Astrocyte (in vitro differentiated cells and primary cell): ENCODE measurements at regions not wholly inside any gene's neighbourhood (a gene's known extent, or its start where the extent isn't known, plus 50 kb on each side); places are given as distances from the start of the nearest gene placed in this dataset.

Experiments used
- EZH2 ChIP-seq: IDR thresholded peaks from 2 replicates; pipeline ENCODE4 v1.6.1; 2012; ENCODE audit warnings: mild to moderate bottlenecking, low read length, inconsistent platforms; ENCODE audit not compliant: insufficient read depth
- TF ChIP-seq, protein P1 (sequence below): IDR thresholded peaks from 2 replicates; pipeline ENCODE4 v1.5.1; 2011; ENCODE audit warnings: low read depth, mild to moderate bottlenecking, inconsistent platforms, low read length, moderate library complexity; ENCODE audit not compliant: insufficient read depth

- TF ChIP-seq, protein P1, sequence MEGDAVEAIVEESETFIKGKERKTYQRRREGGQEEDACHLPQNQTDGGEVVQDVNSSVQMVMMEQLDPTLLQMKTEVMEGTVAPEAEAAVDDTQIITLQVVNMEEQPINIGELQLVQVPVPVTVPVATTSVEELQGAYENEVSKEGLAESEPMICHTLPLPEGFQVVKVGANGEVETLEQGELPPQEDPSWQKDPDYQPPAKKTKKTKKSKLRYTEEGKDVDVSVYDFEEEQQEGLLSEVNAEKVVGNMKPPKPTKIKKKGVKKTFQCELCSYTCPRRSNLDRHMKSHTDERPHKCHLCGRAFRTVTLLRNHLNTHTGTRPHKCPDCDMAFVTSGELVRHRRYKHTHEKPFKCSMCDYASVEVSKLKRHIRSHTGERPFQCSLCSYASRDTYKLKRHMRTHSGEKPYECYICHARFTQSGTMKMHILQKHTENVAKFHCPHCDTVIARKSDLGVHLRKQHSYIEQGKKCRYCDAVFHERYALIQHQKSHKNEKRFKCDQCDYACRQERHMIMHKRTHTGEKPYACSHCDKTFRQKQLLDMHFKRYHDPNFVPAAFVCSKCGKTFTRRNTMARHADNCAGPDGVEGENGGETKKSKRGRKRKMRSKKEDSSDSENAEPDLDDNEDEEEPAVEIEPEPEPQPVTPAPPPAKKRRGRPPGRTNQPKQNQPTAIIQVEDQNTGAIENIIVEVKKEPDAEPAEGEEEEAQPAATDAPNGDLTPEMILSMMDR: no peak
- no peak for TF ChIP-seq EZH2
Measured at GRCh38 chr21:35154788-35155187, 105.7 kb upstream of the RUNX1 start.
